EH (cell line): ENCODE measurements at regions not wholly inside any gene's neighbourhood (a gene's known extent, or its start where the extent isn't known, plus 50 kb on each side); places are given as distances from the start of the nearest gene placed in this dataset.

Experiments used
- DNase-seq: peaks from one replicate; pipeline ENCODE4 v3.0.0-alpha.2; 2015; ENCODE audit warnings: low read depth

DNA sequence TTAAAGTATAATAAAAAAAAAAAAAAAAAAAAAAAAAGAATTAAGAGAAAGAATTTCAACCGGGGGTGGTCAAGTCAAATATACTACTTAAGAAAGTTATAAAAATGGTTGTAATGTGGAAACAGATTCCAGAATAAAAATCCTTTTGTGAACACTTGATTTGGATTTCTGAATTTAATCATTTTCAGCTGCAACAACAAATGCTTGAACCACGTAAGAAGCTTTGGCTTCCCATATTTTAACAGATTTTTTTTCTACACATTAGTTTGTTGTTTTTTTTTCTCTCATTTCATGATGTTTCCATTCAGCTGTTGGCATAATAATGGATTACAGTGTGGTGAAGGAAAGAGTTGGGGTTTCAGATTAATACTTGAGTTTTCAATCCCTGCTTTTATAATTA, 137.3 kb upstream of the AGR3 start:
- DNase-seq: no peak

DNA sequence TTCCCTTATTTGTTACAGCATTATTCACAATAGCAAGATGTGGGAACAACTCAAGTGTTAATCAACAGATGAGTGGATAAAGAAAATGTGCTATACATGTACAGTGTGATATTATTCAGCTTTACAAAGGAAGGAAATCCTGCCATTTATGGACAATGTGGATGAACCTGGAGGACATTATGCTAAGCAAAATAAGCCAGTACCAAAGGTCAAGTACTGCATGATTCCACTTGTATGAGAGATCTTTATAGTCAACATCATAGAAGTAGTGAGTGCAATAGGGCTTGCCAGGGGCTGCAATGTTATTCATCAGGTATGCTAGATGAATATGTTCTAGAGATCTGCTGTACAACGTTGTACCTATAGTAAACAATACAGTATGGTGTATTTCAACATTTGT, 138.5 kb upstream of the AGR3 start:
- no peak for DNase-seq

DNA sequence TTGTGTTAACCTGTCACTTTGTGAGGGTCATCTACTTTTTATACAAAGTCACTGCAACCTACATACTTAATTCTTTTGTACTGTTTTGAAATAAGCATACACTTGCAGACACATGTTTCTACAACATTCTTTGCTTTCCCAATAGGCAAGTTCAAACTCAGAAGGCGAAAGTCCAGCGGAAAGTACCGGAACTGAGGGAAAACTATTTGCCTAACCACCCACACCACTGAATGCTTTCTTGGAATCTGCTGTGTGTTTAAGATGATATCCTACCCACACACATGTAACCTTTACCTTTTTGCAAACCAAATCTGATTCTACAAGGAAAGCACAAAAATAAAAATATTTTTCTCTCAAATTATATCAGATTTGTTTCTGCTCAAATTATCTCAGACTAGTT, 139.4 kb upstream of the AGR3 start:
- peak; percentile 21 for DNase-seq

DNA sequence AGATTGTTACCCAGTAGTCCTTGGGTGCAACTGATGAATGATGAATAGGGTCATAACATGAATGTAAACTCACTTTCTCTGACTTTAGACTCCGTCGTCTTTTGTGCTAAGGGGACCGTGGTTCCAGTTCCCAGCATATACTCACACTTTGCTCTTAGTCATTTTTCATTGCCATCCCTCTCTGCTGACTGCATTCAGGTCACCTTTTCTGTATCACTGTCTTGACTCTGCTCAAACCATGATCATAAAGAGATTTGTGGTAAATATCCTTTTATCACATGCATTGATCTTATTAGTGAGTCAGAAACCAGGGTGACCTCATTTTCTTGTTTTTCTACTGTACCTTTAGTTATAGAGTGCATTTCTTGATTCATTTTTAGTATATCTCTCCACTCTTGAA, 141.1 kb upstream of the AGR3 start:
- DNase-seq: no peak

DNA sequence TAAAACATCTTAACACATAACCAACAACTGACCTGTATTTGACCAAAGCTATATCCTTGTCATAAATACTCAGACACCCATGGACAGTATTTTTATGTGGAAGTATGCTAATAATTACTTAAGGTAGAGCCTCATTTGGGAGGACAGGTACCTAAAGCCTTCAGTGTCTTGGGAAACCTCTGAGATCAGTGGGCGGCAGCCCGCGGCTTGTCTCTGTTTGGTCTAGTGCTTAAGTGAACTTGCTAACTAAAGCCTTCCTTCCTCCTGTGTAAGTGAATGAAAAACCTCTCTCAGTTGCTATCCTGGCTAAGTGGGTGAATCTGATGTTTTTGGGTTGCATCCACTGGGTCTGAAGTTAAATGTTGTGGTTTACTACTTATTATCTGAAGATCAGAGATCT, 144.5 kb upstream of the AGR3 start:
- no peak for DNase-seq

DNA sequence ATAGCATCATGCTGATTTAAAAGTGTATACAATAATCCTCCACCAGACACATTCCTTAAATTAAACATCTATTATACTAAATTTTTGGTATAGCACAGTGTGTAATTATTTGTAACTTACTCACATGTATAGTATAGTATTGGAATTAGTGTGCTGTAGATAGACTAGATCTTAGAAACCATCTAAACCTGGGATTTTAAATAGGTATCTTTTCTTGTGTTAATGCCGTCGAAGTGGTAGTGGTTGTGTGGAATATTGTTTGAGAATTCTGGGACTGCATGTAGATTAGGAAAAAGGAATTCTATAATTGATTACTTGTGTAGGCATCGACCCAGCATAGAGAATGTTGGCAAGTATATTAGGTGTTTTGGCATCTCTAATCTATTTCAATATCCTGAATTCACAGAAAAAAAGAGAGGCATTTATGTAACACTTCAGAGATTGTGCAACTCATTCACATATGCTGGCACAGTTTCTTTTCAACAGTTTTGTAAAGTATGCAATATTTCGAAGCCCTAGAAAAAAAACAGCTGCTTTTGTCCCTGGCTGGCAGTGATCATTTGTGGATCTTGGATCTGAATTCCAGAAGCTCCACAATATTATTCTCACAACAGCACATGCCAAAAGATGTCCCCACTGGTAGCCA, 145.5 kb upstream of the AGR3 start:
- DNase-seq: no peak

DNA sequence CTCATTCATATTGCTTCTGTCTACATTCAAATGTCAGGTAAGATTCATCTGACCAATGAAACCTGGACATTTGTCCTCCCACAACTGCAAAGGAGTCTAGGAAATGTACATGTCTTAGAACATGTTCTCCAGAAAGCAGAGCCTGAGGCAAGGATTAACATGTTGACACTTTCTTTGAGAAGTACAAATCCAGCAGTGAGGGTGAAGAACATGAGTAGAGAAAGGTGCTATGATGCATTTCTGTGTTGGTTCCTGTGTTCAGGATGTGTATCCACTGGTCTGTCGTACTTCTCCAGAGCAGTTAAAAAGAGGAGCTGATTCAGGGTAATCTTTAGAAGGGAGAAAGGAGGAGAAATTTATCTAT, 146.0 kb upstream of the AGR3 start:
- no peak for DNase-seq

DNA sequence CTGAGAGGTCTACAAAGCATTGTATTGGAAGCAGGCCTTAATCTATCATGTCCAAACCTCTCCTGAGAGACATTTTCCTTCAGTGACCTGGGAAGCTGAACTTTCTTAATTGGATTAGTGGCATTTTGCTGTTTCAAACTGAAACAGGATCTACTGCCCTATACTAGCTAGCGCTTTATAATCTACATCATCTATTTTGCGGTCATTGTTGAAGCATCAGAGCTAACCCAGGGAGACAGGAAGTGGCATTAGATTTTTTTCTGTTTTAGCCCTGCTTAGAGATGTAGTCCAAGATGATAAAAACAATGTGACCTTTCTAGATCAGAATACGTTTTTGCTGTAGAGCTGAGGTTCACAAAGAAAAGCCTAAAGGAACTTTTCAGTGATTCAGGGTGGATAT, 147.4 kb upstream of the AGR3 start:
- no peak for DNase-seq

DNA sequence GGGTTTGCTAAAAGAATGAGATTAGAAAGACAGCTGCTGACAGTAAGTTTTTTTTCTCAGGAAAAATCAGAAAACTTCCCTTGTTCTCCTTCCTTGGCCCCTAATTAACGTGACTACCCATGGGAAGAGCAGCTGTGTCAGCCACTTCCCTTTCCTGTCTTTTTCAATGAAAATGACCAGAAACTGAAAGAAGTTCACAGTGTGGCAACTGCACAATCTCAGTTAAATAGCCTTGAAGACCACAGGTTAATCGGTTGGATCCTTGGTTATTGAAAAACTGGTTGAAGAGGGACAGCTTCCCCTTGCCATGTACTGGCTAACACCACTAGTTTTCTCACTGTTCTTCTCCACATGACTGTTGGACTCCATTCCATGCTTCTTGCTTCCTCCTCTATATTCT, 148.8 kb upstream of the AGR3 start:
- DNase-seq: no peak

DNA sequence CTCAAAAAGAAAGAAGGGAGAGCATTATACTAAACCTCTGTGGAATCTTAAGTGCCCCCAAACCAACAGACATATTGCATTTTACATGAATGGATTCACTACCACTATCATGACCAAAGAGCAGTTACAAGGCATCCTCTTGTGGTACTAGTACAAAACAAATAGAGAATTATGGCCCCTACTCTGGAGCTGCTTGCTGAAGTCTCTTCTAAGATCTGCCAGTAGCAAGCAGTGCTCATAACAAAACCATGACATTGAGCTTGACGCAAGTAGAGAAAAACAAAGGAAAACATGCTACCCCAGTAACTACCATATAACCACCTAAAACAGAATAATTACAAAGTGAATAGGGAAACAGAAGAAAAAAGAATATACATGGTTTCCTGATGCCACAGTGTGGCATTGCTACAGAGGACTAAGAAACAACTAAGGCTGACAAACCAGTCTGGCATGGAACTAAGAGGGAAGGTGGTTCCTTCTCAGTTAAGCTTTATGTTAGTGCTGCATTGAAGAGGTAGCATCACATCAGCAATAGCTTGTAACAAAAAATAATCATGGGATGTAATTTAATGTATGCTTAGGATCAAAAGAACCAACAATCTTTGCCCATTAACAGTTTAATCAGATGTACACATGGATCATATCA, 150.2 kb upstream of the AGR3 start:
- no peak for DNase-seq

DNA sequence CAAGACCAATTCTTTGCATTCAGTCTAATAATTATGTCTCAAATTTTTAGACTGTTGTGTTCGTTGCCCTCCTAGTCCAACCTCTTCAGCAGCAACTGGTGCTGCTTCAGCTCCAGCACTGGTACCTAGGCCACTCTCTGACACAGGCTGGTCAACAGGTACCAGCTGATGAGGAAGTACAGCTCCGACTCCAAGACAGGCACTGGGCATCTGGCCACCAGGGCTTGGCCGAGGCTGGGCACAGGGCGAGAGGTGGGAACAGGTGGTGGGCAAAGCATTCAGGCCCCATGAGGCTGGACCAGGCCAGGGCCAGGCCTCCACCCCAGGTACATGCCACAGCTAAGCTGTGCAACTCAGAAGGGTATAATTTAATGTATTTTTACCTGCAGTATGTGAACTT, 151.5 kb upstream of the AGR3 start:
- DNase-seq: no peak

DNA sequence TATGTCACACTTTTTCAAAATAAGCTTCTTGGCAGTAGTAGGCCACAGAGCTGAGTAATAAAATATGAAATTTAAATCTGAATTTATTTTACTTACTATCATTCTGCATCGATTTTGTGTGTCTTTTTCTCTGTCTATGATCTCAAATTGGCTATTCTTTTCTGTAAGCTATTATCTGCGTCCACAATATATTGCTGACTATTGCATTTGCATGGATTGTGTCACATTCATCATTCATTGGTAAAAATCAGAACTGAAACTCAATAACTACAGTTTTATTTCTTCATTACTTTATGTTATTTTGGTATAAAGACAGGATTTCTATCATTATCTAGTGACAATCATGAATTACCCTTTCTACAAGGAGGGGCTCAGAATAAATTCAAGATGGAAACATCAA, 154.8 kb upstream of the AGR3 start:
- DNase-seq: no peak

DNA sequence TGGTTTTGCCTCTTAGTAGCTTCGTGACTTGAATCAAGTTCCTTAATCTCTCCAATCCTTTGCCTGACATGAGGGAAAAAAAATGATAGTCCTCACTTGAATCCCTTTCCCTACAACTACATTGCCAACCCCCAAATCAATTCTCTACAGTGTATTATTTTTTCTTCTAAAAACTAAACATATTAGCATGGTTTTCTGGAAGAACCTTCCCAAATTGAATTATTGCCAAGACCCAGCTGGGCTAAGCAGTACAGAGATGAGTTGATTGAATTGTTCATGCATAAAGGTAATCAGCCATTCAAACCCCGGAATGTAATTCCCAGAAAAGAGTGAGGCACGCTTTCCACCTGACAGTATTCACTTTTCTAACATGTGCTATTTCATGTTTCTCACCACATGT, 155.6 kb upstream of the AGR3 start:
- no peak for DNase-seq

DNA sequence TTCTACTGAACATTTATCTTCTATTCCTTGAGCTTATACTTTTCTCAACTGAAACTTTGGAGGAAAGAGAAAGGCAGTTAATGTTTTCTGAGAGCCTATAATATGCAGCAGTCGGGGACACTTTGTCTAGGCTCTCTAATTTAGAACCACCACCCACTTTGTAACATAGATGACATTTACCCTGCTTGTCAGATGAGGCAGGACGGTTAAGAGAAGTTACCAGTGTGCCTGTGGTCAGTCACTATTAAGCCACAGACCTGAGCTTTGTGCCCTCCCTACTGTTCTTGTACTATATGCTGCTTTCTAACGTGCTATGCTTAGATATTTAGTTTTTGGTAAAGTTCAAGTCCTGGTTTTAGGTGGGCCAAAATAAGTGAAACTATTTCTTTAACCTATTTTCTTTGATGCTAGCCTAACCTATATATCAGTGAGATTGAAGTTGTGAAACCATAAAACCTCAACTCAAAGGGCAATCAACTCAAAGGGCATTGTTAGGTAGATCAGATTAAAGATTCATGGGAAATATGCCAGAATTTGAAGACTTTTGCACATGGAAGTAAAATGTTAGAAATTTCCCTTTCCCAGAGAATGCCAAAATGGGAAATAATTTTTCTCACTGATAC, 156.5 kb upstream of the AGR3 start:
- no peak for DNase-seq

DNA sequence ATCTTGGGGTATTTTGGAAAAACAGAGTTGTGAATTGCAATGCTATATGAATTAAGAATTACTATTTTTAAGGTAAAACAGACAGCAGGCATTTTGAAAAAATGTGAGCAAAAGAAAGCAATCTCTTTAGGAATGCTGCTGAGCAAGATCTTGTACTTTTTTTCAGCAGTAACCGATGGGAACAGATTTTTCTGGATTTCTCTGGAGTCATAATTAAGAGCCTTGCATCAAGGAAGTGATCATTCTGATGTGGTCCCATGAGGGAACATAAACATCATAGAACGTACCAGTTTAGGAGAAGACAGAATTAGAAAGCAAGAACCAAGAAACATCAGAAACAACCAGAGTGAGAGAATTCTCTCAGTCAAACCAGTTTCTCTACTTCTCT, 157.0 kb upstream of the AGR3 start:
- DNase-seq: peak; percentile 32

DNA sequence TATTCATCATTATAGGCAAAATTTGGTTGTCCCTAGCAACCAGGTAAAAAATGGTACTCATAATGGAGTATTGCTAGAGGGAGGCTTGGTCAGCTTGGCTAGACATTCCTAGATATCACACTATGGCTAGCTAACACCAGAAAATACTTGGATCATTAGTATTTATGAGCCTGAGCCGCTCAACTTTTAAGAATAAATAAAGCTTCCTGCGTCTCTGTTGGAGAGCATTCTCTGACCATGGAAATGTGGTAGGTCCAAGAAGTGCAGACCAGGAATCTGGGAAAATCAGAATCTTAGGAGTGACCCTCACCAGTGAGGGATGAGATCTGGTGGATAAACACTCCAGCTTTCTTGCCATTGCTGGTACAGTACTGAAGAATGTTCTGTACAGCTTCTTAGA, 157.6 kb upstream of the AGR3 start:
- no peak for DNase-seq

DNA sequence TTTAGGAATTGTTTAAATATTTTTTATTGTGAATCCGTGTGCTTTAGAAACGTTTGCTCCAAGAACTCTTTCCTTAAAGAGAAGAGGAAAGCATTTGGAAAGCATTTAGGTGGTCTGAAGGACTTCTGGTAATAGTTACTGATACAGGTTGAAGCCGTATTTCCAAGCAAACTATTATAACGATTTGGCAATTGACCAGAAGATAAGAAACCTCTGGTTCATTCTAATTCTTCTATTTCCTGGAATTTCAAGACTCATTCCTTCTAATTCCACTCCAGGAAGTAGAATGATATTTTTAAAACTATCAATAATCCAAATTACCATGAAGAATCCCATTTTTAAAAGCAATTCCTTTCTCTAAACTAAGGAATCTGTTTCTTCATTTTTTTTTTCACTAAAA, 158.9 kb upstream of the AGR3 start:
- no peak for DNase-seq

DNA sequence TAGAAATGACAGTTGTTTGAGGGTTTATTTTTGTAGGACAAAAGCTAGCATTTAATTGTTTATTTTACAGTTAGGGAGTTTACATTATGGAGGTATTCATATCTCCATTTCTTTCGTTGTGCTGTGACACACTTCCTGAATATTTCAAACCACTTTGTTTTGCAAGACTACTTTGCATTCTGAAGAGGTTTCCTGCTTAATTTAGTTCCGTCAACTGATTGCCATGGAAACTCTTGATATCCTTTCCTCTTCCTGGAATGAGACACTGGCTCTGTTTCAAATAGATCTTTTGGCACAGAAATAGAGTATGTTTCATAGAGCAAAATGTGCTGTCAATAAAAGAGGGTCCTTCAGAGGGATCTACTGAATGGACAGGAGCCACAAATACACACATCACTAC, 159.5 kb upstream of the AGR3 start:
- peak; percentile 95 for DNase-seq

DNA sequence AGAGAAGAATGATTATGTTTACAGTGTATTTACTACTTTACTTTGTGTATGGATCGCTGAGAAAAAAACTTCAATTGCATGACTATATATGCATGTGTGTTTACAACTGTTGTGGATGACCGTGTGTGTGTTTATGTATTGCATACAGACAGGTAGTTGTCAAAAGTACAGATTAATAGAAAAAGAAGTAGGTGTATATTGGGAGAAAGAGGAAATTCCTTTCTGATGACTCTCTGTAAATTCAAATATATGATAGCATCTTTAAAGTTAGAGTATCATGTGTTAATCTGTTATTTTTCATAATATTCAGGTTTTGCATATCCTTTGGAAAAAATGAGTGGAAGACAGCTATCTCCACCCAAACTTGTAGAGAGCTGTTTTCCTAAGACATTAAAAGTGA, 160.4 kb upstream of the AGR3 start:
- DNase-seq: no peak

DNA sequence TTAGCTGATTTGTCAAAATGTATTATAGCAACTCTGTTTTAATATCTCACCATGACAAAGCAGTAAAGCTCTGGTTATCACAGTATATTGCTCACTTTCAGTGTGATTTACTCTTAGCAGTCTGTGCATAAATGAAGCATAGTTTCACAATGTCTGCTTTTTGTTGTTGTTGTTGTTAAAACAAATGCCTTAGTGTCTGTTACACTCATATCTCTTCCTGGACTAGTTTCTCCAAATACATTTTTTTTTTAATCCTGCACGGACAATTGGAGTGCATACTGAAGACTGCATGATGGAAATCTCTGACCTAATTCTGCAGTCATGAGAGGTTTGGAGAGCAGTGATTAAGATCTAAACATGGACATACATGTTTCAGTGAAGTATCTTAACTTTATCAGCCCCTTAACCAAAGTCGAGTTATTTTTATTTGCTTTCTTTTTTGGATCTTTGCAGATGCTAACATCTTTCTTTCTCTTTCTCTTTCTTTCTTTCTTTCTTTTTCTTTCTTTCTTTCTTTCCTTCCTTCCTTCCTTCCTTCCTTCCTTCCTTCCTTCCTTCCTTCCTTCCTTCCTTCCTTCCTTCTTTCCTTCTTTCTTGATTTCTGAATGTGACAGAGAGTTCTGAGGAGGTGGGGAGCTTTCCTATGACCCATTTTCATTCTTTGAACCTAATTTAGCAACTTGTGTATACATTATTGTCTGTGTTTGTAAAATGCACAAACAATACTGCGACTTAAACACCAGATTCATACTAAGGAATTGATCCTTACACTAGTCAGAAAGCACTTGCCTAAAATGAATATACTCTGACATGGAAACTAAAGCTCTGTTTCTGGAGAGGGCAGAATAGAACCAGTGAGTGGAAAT, 161.5 kb upstream of the AGR3 start:
- DNase-seq: peak; percentile 57

DNA sequence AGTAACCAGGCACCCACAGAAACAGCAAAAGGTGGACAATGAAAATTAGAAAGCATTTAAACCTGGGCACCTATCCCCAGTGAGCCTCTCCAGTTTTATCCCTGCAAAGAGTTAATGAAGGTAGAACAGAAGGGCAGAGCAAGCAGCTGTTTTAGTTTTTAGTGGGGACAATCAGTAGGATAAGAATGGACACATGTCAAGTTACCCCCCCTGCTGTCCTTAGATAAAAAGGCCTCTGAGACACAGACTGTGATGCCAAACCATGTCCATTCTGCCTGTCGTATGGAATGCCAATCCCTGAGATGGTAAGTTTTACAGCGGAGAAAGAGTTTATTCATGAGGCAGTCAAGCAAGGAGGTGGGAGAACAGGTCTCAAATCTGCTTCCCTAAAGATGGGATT, 162.6 kb upstream of the AGR3 start:
- DNase-seq: no peak

DNA sequence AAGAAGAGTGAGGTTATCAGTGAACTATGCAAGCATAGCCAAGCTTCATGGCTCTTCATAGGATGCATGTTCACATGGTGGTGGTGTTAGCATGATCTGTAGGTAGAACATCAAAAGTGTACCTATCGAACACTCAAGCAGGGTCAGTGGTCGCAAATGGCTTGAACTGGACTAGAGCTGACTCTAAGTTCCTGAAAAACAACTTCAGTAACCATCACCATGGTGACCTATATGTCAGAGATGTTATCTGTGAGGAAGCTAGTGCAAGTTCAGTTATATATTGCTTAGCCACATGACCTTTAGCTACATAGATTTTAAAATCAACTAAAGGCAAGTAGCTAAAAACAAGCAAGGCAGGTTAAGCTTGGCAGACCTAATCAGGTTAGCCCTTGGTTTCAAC, 163.1 kb upstream of the AGR3 start:
- no peak for DNase-seq

DNA sequence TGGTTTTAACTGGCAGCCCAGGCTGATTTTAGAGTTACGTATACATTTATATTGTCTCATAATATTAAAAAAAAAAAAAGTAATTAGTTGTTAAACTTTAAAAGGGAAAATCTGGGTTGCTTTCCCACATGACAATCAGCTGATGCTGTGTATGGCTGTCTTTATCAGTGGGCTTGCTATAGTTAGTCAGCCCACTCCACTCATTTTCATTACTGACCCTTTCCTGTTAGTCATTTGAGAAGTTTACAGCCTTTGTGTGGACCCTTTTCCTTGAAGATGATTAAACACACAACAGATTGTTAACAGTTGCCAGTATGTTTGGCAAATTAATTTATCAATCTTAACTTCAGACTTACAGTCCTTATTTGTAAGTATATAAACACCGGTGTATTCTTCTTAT, 164.5 kb upstream of the AGR3 start:
- DNase-seq: no peak
